ENCODE measurements at regions not wholly inside any gene's neighbourhood (a gene's known extent, or its start where the extent isn't known, plus 50 kb on each side); places are given as distances from the start of the nearest gene placed in this dataset.

DNA sequence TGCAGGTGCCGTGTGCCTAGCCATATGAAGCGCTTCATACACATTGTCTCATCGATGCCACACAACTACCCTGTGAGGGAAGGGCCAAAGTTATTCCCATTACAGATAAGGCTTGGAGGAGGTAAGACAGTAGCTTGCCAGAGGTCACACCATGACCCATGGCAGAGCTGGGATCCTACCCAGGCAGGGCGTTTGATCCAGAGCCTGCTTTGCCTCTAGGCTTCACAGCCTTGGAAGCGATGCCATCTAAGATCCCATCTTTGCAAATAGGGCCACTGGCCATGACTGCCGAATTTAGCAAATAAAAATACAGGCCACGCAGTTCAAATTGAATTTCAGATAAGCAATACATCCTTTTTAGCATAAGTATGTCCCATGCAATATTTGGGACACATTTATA, 358.2 kb downstream of the BCOR start:
- TF ChIP-seq FEZF1 (tag by site-specific recombination; IDR thresholded peaks at IDR 0.05) (no peak), ZNF324 (tag by site-specific recombination; IDR thresholded peaks at IDR 0.05) (no peak), ZNF830 (tag by site-specific recombination; IDR thresholded peaks at IDR 0.05; ENCODE audit: low read depth) (no peak), ZNF521 (tag by site-specific recombination; IDR thresholded peaks at IDR 0.05) (no peak), SP2 (tag by site-specific recombination; IDR thresholded peaks at IDR 0.05) (no peak), ZNF157 (tag by site-specific recombination; IDR thresholded peaks at IDR 0.05) (no peak), ZNF596 (tag by site-specific recombination; IDR thresholded peaks at IDR 0.05) (no peak), ZNF214 (tag by site-specific recombination; IDR thresholded peaks at IDR 0.05; ENCODE audit: borderline replicate concordance) (no peak), ZBTB1 (tag by site-specific recombination; IDR thresholded peaks at IDR 0.05) (no peak)
- TF ChIP-seq, protein P1, sequence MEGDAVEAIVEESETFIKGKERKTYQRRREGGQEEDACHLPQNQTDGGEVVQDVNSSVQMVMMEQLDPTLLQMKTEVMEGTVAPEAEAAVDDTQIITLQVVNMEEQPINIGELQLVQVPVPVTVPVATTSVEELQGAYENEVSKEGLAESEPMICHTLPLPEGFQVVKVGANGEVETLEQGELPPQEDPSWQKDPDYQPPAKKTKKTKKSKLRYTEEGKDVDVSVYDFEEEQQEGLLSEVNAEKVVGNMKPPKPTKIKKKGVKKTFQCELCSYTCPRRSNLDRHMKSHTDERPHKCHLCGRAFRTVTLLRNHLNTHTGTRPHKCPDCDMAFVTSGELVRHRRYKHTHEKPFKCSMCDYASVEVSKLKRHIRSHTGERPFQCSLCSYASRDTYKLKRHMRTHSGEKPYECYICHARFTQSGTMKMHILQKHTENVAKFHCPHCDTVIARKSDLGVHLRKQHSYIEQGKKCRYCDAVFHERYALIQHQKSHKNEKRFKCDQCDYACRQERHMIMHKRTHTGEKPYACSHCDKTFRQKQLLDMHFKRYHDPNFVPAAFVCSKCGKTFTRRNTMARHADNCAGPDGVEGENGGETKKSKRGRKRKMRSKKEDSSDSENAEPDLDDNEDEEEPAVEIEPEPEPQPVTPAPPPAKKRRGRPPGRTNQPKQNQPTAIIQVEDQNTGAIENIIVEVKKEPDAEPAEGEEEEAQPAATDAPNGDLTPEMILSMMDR (tag by site-specific recombination; IDR thresholded peaks at IDR 0.05), result no peak
- TF ChIP-seq, protein P2, sequence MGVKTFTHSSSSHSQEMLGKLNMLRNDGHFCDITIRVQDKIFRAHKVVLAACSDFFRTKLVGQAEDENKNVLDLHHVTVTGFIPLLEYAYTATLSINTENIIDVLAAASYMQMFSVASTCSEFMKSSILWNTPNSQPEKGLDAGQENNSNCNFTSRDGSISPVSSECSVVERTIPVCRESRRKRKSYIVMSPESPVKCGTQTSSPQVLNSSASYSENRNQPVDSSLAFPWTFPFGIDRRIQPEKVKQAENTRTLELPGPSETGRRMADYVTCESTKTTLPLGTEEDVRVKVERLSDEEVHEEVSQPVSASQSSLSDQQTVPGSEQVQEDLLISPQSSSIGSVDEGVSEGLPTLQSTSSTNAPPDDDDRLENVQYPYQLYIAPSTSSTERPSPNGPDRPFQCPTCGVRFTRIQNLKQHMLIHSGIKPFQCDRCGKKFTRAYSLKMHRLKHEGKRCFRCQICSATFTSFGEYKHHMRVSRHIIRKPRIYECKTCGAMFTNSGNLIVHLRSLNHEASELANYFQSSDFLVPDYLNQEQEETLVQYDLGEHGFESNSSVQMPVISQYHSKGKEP (tag by site-specific recombination; IDR thresholded peaks at IDR 0.05), result no peak
- TF ChIP-seq, protein P3, sequence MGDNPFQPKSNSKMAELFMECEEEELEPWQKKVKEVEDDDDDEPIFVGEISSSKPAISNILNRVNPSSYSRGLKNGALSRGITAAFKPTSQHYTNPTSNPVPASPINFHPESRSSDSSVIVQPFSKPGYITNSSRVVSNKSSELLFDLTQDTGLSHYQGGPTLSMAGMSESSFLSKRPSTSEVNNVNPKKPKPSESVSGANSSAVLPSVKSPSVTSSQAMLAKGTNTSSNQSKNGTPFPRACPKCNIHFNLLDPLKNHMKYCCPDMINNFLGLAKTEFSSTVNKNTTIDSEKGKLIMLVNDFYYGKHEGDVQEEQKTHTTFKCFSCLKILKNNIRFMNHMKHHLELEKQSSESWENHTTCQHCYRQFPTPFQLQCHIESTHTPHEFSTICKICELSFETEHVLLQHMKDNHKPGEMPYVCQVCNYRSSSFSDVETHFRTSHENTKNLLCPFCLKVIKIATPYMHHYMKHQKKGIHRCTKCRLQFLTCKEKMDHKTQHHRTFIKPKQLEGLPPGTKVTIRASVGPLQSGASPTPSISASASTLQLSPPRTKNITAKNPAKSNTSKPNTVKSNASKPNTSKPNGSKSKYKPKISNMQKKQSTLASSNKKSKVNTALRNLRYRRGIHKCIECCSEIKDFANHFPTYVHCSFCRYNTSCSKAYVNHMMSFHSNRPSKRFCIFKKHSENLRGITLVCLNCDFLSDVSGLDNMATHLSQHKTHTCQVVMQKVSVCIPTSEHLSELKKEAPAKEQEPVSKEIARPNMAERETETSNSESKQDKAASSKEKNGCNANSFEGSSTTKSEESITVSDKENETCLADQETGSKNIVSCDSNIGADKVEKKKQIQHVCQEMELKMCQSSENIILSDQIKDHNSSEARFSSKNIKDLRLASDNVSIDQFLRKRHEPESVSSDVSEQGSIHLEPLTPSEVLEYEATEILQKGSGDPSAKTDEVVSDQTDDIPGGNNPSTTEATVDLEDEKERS (tag by site-specific recombination; IDR thresholded peaks at IDR 0.05), result no peak
- TF ChIP-seq, protein P4, sequence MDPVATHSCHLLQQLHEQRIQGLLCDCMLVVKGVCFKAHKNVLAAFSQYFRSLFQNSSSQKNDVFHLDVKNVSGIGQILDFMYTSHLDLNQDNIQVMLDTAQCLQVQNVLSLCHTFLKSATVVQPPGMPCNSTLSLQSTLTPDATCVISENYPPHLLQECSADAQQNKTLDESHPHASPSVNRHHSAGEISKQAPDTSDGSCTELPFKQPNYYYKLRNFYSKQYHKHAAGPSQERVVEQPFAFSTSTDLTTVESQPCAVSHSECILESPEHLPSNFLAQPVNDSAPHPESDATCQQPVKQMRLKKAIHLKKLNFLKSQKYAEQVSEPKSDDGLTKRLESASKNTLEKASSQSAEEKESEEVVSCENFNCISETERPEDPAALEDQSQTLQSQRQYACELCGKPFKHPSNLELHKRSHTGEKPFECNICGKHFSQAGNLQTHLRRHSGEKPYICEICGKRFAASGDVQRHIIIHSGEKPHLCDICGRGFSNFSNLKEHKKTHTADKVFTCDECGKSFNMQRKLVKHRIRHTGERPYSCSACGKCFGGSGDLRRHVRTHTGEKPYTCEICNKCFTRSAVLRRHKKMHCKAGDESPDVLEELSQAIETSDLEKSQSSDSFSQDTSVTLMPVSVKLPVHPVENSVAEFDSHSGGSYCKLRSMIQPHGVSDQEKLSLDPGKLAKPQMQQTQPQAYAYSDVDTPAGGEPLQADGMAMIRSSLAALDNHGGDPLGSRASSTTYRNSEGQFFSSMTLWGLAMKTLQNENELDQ (tag by site-specific recombination; IDR thresholded peaks at IDR 0.05; ENCODE audit: low read depth), result no peak

Measured in HEK293 (cell line).